Smooth muscle cell (in vitro differentiated cells): ENCODE measurements at regions not wholly inside any gene's neighbourhood (a gene's known extent, or its start where the extent isn't known, plus 50 kb on each side); places are given as distances from the start of the nearest gene placed in this dataset.

ENCODE experiments used
- DNase-seq: peaks from one replicate; lab custom pipeline; 2025; ENCODE audit not compliant: unreplicated experiment; lab: John Stamatoyannopoulos, UW
- H2AFZ ChIP-seq: fragments of 200-600 bp; sonication (generic); 2 replicates; pipeline ENCODE4 v1.6.0; 2016; ENCODE audit warnings: antibody characterized with exemption, low read depth, mild to moderate bottlenecking
- H3F3A ChIP-seq: fragments of 200-600 bp; sonication (generic); 2 replicates; pipeline ENCODE4 v1.6.0; 2017; ENCODE audit warnings: antibody characterized with exemption, low read depth
- H3K27ac ChIP-seq: fragments of 200-600 bp; sonication (generic); 2 replicates; pipeline ENCODE4 v1.5.1; 2016; ENCODE audit warnings: low read depth, mild to moderate bottlenecking
- H3K27me3 ChIP-seq: fragments of 200-600 bp; sonication (generic); 2 replicates; pipeline ENCODE4 v1.6.1; 2016; ENCODE audit warnings: low read depth, mild to moderate bottlenecking
- H3K36me3 ChIP-seq: fragments of 200-600 bp; sonication (generic); 2 replicates; pipeline ENCODE4 v1.5.1; 2016; ENCODE audit warnings: low read depth
- H3K4me1 ChIP-seq: fragments of 200-600 bp; sonication (generic); 2 replicates; pipeline ENCODE4 v1.5.1; 2016; ENCODE audit warnings: low read depth
- H3K4me2 ChIP-seq: fragments of 200-600 bp; sonication (generic); 2 replicates; pipeline ENCODE4 v1.6.0; 2016; ENCODE audit warnings: mild to moderate bottlenecking
- H3K4me3 ChIP-seq: fragments of 200-600 bp; sonication (generic); 2 replicates; pipeline ENCODE4 v1.5.1; 2016; ENCODE audit warnings: mild to moderate bottlenecking
- H3K79me2 ChIP-seq: fragments of 200-600 bp; sonication (generic); 2 replicates; pipeline ENCODE4 v1.6.0; 2016; ENCODE audit warnings: low read depth, mild to moderate bottlenecking
- H3K9ac ChIP-seq: fragments of 200-600 bp; sonication (generic); 2 replicates; pipeline ENCODE4 v1.6.0; 2016; ENCODE audit warnings: low read depth
- H3K9me3 ChIP-seq: fragments of 200-600 bp; sonication (generic); replicated peaks from 2 replicates; pipeline ENCODE4 v1.5.1; 2016; ENCODE audit warnings: low read depth
- H4K20me1 ChIP-seq: fragments of 200-600 bp; sonication (generic); 2 replicates; pipeline ENCODE4 v1.6.0; 2016; ENCODE audit warnings: low read depth
- CTCF ChIP-seq: fragments of 200-600 bp; sonication (generic); IDR thresholded peaks from 2 replicates; pipeline ENCODE4 v1.5.1; 2017; ENCODE audit warnings: borderline replicate concordance, mild to moderate bottlenecking, antibody characterized with exemption; ENCODE audit not compliant: insufficient read depth, poor library complexity, severe bottlenecking
- WGBS: methylation state at CpG from one replicate; pipeline ENCODE4 v1.1.7; 2016; ENCODE audit warnings: low lambda C conversion rate; 5-methylcytosine and 5-hydroxymethylcytosine counted together

- Histone ChIP-seq H2AFZ (no peak overlapping the region), H3K9me3 (no peaks in the 10 kb centered on the region), H3K9ac (no peak overlapping the region), H3F3A (peaks cover 2% of the 10 kb centered on the region), H3K4me1 (peaks cover 7% of the 10 kb centered on the region), H3K79me2 (no peaks in the 10 kb centered on the region), H3K4me2 (no peak overlapping the region), H3K36me3 (no peaks in the 10 kb centered on the region), H4K20me1 (no peaks in the 10 kb centered on the region), H3K27me3 (no peaks in the 10 kb centered on the region), H3K4me3 (no peak overlapping the region), H3K27ac (peak overlapping the region; percentile 0)
- WGBS = 69% methylated on average over 1 of the region's 1 CpG
- DNase-seq = no peak
- TF ChIP-seq CTCF = no peak
Observed at GRCh38 chr15:61476741-61477140, 247.6 kb upstream of the RORA start.

- DNase-seq = no peak
- no peaks in the 10 kb centered on the region for H3K4me1 ChIP-seq
- H3K4me3 ChIP-seq = no peak overlapping the region
- H4K20me1 ChIP-seq = no peaks in the 10 kb centered on the region
- no peak overlapping the region for H3K4me2 ChIP-seq
- H3K9ac ChIP-seq = no peak overlapping the region
- H3K27me3 ChIP-seq = no peaks in the 10 kb centered on the region
- H2AFZ ChIP-seq = no peak overlapping the region
- no peaks in the 10 kb centered on the region for H3K9me3 ChIP-seq
- peak overlapping the region; percentile 25 for H3K27ac ChIP-seq
- no peaks in the 10 kb centered on the region for H3K79me2 ChIP-seq
- 44% methylated on average over 1 of the region's 1 CpG for WGBS
- H3F3A ChIP-seq = no peaks in the 10 kb centered on the region
- H3K36me3 ChIP-seq = no peaks in the 10 kb centered on the region
- no peak for TF ChIP-seq CTCF
Observed at GRCh38 chr15:61474796-61475195, 245.7 kb upstream of the RORA start.

GRCh38 chr15:61467823-61468222 is 238.7 kb upstream of the RORA start:
- Histone ChIP-seq H3K4me3 (no peak overlapping the region), H3F3A (no peaks in the 10 kb centered on the region), H3K79me2 (no peaks in the 10 kb centered on the region), H3K4me2 (no peak overlapping the region), H3K4me1 (no peaks in the 10 kb centered on the region), H3K9ac (no peak overlapping the region), H4K20me1 (no peaks in the 10 kb centered on the region), H3K36me3 (no peaks in the 10 kb centered on the region), H2AFZ (no peak overlapping the region), H3K27ac (no peak overlapping the region), H3K27me3 (no peaks in the 10 kb centered on the region), H3K9me3 (no peaks in the 10 kb centered on the region)
- TF ChIP-seq CTCF = no peak
- DNase-seq = no peak
- 65% methylated on average over 2 of the region's 2 CpGs for WGBS
